ENCODE measurements at regions not wholly inside any gene's neighbourhood (a gene's known extent, or its start where the extent isn't known, plus 50 kb on each side); places are given as distances from the start of the nearest gene placed in this dataset.

DNA sequence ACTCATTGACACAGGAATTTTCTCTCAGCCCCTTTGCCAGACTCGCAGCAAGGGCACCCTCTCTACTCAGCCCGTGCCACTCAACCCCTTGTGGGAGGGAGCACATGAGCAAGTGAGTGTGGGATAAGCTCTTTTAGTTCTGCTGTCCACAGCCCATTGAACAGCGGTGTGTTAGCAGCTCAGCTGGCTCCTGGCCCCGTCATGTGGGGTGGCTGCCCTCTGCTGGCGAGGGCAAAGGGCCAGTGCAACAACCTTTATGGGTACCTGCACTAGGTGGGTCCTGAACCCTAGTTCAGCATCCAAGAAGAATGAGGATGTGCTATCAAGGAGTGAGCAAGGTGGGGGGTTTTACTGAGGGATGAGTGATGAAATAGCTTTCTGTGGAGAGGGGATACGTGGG is 85.0 kb upstream of the ZNF81 start:
- TF ChIP-seq, protein P1, sequence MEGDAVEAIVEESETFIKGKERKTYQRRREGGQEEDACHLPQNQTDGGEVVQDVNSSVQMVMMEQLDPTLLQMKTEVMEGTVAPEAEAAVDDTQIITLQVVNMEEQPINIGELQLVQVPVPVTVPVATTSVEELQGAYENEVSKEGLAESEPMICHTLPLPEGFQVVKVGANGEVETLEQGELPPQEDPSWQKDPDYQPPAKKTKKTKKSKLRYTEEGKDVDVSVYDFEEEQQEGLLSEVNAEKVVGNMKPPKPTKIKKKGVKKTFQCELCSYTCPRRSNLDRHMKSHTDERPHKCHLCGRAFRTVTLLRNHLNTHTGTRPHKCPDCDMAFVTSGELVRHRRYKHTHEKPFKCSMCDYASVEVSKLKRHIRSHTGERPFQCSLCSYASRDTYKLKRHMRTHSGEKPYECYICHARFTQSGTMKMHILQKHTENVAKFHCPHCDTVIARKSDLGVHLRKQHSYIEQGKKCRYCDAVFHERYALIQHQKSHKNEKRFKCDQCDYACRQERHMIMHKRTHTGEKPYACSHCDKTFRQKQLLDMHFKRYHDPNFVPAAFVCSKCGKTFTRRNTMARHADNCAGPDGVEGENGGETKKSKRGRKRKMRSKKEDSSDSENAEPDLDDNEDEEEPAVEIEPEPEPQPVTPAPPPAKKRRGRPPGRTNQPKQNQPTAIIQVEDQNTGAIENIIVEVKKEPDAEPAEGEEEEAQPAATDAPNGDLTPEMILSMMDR (optimal IDR thresholded peaks at IDR 0.05 in 1 of 3, IDR thresholded peaks at IDR 0.05 in 1 of 3, conservative IDR thresholded peaks at IDR 0.05 in 1 of 3; ENCODE audit: extremely low read depth in 1 of 3, insufficient read depth in 2 of 3, low read length in 3 of 3), result peak; percentile 48 to 81 (median 75)
- TF ChIP-seq EZH2 (IDR thresholded peaks at IDR 0.05; ENCODE audit: low read length), result no peak
- H2AFZ ChIP-seq (ENCODE audit: control insufficient read depth, low read length), result no peak overlapping the region
- no peak for DNase-seq (ENCODE audit: low read depth, low spot score)

DNA sequence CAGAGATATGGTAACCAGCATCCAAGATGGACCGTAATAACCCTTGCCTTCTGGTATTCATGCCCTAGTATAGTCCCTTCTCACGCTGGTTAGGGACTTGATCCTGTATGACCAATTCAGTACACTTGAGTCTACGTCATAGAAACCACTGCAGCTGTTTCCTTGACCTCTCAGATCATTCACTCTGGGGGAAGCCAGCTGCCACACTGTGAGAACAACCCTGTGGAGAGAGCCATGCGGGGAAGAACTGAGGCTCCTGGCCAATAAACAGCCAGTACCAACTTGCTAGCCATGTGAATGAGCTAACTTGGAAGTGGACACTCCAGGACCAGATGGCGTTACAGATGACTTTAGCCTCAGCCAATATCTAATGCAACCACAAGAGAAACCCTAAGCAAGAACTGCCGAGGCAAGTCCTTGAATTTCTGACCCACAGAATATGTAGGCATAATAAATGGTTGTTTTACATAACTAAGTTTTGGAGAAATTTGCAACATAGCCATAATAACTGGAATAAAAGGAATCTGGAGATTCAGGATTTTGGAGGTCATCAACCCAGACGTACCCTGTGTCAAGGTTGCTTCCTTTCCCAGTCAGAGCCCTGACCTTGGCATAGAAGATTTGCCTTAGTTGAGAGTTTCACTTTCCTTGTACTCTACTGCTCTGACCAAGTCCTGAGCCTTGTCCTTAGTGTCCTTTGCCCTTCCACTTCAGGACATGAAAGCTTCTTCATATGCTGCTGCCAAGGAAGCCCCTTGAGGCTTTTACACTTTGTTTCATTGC is 87.3 kb upstream of the ZNF81 start:
- no peak for DNase-seq (ENCODE audit: low read depth, low spot score)
- no peak overlapping the region for H3K4me2 ChIP-seq (ENCODE audit: control insufficient read depth, extremely low read depth, insufficient read depth, low read depth, low read length)
- no peaks in the 10 kb centered on the region for H3K79me2 ChIP-seq (ENCODE audit: control insufficient read depth, insufficient read depth, low read length)
- H3K27ac ChIP-seq (ENCODE audit: control insufficient read depth, insufficient read depth, low read length), result no peak overlapping the region
- TF ChIP-seq, protein P1 (optimal IDR thresholded peaks at IDR 0.05 in 1 of 3, IDR thresholded peaks at IDR 0.05 in 1 of 3, conservative IDR thresholded peaks at IDR 0.05 in 1 of 3; ENCODE audit: extremely low read depth in 1 of 3, insufficient read depth in 2 of 3, low read length in 3 of 3), result no peak
- TF ChIP-seq EZH2 (IDR thresholded peaks at IDR 0.05; ENCODE audit: low read length), result no peak
- H3K4me1 ChIP-seq (ENCODE audit: control insufficient read depth, extremely low read depth, insufficient read depth, low read length), result no peaks in the 10 kb centered on the region
- FAIRE-seq, result no peak
- H4K20me1 ChIP-seq (ENCODE audit: control insufficient read depth, extremely low read depth, insufficient read depth, low read length), result no peaks in the 10 kb centered on the region
- H3K27me3 ChIP-seq (ENCODE audit: control insufficient read depth, extremely low read depth, insufficient read depth, low read length), result no peaks in the 10 kb centered on the region
- H3K9me3 ChIP-seq (ENCODE audit: control insufficient read depth, low read depth, low read length), result no peaks in the 10 kb centered on the region
- H3K4me3 ChIP-seq (ENCODE audit: control insufficient read depth in 2 of 3, extremely low read depth in 1 of 3, insufficient read depth in 2 of 3, low read depth in 1 of 3, low read length in 3 of 3), result no peak overlapping the region
- H3K9me1 ChIP-seq (ENCODE audit: control insufficient read depth, extremely low read depth, insufficient read depth, low read length), result no peaks in the 10 kb centered on the region
- no peak overlapping the region for H3K9ac ChIP-seq (ENCODE audit: control insufficient read depth, extremely low read depth, insufficient read depth, low read length)
- H2AFZ ChIP-seq (ENCODE audit: control insufficient read depth, low read length), result no peak overlapping the region
- dilution Hi-C loops (cut with MboI; ENCODE audit: extremely low pct_ligation_motif_present, low sequenced_read_pairs), result no loop called here
- H3K36me3 ChIP-seq (ENCODE audit: control insufficient read depth in 2 of 2, extremely low read depth in 1 of 2, insufficient read depth in 2 of 2, low read length in 2 of 2), result no peaks in the 10 kb centered on the region

More for the DNA sequence above, 85.0 kb upstream of the ZNF81 start:
- Histone ChIP-seq H3K27ac (ENCODE audit: control insufficient read depth, insufficient read depth, low read length) (no peak overlapping the region), H3K9me1 (ENCODE audit: control insufficient read depth, extremely low read depth, insufficient read depth, low read length) (no peaks in the 10 kb centered on the region), H3K4me3 (ENCODE audit: control insufficient read depth in 2 of 3, extremely low read depth in 1 of 3, insufficient read depth in 2 of 3, low read depth in 1 of 3, low read length in 3 of 3) (no peak overlapping the region), H4K20me1 (ENCODE audit: control insufficient read depth, extremely low read depth, insufficient read depth, low read length) (no peaks in the 10 kb centered on the region), H3K9me3 (ENCODE audit: control insufficient read depth, low read depth, low read length) (no peaks in the 10 kb centered on the region), H3K9ac (ENCODE audit: control insufficient read depth, extremely low read depth, insufficient read depth, low read length) (no peak overlapping the region), H3K4me2 (ENCODE audit: control insufficient read depth, extremely low read depth, insufficient read depth, low read depth, low read length) (no peak overlapping the region), H3K27me3 (ENCODE audit: control insufficient read depth, extremely low read depth, insufficient read depth, low read length) (no peaks in the 10 kb centered on the region), H3K79me2 (ENCODE audit: control insufficient read depth, insufficient read depth, low read length) (no peaks in the 10 kb centered on the region), H3K36me3 (ENCODE audit: control insufficient read depth in 2 of 2, extremely low read depth in 1 of 2, insufficient read depth in 2 of 2, low read length in 2 of 2) (no peaks in the 10 kb centered on the region), H3K4me1 (ENCODE audit: control insufficient read depth, extremely low read depth, insufficient read depth, low read length) (no peaks in the 10 kb centered on the region)
- no peak for FAIRE-seq
- dilution Hi-C loops (cut with MboI; ENCODE audit: extremely low pct_ligation_motif_present, low sequenced_read_pairs), result no loop called here

Measured in keratinocyte (primary cell).